ENCODE measurements at regions not wholly inside any gene's neighbourhood (a gene's known extent, or its start where the extent isn't known, plus 50 kb on each side); places are given as distances from the start of the nearest gene placed in this dataset.

DNA sequence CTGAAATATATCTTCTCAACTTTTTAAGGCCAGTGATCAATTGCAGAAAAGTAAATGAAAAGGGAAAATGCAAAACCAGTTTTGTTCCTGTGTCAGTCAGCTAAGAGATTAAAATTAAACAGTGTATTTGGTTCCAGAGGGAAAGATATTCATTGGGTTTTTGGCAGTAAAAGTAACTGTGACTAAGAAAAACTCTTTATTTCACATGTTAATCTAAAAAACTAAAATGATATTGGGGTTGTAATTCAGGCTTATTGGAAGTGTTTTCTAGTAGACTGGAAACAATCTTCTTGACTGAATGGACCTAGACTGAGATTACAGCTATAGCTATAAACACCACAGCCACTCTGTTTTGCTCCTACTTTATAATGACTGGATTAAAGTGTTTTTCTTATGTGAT is 413.9 kb downstream of the ADGRL2 start:
- TF ChIP-seq FOXP2 (optimal IDR thresholded peaks at IDR 0.05; ENCODE audit: borderline replicate concordance, extremely low read depth, extremely low read length, insufficient read depth) (no peak), POLR2AphosphoS5 (IDR thresholded peaks at IDR 0.05; ENCODE audit: low read depth, low read length) (no peak)
- TF ChIP-seq, protein P1, sequence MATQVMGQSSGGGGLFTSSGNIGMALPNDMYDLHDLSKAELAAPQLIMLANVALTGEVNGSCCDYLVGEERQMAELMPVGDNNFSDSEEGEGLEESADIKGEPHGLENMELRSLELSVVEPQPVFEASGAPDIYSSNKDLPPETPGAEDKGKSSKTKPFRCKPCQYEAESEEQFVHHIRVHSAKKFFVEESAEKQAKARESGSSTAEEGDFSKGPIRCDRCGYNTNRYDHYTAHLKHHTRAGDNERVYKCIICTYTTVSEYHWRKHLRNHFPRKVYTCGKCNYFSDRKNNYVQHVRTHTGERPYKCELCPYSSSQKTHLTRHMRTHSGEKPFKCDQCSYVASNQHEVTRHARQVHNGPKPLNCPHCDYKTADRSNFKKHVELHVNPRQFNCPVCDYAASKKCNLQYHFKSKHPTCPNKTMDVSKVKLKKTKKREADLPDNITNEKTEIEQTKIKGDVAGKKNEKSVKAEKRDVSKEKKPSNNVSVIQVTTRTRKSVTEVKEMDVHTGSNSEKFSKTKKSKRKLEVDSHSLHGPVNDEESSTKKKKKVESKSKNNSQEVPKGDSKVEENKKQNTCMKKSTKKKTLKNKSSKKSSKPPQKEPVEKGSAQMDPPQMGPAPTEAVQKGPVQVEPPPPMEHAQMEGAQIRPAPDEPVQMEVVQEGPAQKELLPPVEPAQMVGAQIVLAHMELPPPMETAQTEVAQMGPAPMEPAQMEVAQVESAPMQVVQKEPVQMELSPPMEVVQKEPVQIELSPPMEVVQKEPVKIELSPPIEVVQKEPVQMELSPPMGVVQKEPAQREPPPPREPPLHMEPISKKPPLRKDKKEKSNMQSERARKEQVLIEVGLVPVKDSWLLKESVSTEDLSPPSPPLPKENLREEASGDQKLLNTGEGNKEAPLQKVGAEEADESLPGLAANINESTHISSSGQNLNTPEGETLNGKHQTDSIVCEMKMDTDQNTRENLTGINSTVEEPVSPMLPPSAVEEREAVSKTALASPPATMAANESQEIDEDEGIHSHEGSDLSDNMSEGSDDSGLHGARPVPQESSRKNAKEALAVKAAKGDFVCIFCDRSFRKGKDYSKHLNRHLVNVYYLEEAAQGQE (IDR thresholded peaks at IDR 0.05; ENCODE audit: insufficient read depth in 1 of 2, low read depth in 2 of 2, low read length in 2 of 2) = no peak
